Hepatic stellate cell (primary cell): ENCODE measurements at regions not wholly inside any gene's neighbourhood (a gene's known extent, or its start where the extent isn't known, plus 50 kb on each side); places are given as distances from the start of the nearest gene placed in this dataset.

Experiments
- DNase-seq: peaks from one replicate; pipeline ENCODE4 v3.0.0; 2011; ENCODE audit warnings: low spot score

DNA sequence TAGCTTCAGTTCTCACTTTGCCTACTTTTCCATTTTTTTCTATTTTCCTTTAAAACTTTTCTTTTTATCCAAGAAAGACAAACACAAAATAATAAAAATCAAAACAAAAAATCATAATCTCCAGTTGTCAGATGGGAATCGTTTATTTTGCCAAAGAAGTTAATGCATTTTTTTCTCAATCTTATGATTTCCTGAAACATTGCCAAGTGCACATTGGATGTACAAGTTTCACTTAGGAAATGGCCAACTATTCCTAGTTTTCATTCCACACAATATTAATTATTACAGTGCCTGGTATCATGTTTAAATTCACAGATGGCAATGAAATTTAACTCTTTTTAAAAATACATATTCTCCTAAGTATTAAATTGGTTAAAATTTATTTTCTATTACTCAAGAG is 1050.5 kb downstream of the TTLL7 start:
- no peak for DNase-seq

DNA sequence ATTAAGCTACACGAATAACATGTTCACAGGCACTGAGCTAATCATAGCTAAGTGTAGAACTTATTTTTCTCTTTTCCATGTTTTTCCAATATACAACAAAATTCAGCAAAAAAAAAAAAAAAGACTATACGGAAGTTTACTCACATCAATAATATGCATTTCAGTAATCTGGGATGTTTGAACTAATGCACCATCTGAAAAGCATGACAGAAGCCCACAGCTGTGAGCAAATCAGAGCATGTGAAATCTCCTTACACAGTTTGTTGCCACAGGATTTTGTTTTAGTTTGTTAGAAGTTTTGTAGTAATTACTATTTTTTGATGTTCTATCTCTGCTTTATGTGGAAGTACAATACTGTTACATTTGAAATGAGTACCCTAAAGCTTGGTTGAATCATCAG is 1051.7 kb downstream of the TTLL7 start:
- peak; percentile 6 for DNase-seq

DNA sequence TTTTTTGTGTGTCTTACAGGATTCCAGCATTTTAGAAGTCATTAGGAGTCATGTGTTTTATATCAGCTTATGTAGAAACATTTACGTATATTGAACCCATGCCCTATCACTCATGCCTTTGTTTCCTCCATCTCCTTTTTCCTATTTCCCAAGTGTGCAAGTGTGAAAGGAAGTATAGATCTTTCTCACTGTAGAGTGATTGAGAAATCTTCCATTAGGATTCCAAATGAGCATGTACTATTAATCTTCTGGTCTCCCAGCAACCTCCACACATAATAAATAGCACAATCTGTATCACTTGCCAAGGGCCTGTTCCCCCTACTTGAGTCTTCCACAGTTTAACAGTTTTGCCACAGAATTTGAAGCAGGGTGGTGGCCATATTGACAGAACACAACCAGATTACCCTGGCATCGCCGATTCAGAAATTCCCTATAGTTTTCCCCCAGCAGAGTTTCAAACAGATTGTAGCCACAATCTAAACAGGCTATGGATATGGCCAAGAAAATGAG is 1052.8 kb downstream of the TTLL7 start:
- DNase-seq, result no peak

DNA sequence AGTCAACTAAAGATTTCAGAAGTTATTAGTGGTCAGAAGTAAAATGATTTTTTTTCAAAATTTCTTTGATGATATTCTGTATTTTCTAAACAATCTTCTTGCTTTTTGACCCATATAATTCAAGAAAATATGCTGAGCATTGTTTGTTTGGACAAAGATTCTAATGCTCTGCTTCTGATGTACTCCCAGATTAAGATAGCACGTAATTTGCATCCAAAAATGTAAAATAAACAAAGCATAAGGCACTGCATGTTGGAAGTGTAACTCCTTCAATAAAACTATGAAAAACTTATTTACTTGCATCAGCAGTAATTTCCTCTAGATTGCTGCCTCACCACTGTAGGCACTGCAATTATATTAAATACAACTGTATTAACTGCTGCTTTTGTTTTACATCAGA is 1054.1 kb downstream of the TTLL7 start:
- no peak for DNase-seq

DNA sequence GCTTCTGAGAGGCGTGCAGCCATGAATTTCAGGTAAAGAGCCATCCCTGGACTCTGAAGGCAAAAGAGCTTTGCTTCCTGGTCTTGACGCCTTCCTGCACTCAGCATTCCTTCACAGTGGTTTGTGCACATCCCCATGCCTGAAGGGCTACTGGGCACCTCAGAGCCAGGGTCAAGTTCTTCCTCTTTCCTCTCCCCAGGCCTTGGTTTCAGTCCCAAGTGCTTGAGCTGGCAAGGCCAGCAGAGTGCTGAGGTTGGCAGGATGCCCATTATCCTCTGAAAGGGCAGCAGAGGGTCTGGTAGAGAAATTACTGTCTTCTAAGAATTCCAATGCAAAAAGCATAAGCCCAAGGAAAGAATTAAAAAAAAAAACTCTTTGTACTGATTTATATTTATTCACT is 1064.9 kb downstream of the TTLL7 start:
- DNase-seq, result no peak

DNA sequence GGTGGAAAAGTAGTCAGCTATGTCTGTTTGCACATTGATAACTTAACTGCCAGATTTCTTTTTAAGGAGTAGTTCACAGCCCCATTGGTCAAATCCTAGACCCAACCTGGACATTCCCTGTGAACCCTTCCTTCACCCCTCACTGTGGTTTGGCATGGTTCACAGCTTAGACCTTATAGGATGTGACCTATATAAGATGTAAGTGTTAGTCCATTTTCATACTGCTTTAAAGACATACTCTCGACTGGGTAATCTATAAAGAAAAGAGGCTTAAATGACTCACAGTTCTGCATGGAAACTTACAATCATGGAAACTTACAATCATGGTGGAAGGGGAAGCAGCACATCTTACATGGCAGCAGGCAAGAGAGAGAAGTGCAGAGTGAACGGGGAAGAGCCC is 1066.2 kb downstream of the TTLL7 start:
- DNase-seq, result no peak

DNA sequence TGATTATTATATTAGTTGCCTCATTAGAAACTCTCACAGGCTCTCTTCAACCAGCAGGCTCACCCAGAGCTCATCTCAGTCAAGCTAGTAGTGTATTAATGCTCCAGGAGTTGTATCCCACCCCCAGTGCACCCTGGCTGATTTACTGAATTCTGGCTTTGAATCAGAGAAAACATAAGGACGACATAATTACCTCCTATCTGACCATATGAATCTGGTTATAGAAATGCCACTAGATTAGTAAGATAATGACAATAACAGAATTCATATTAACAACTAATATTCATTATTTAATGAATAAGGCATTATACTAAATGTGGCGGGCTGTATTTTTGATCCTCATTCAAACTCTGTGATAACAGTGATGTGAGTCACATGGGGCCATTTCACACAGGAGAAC is 1066.7 kb downstream of the TTLL7 start:
- DNase-seq, result no peak

DNA sequence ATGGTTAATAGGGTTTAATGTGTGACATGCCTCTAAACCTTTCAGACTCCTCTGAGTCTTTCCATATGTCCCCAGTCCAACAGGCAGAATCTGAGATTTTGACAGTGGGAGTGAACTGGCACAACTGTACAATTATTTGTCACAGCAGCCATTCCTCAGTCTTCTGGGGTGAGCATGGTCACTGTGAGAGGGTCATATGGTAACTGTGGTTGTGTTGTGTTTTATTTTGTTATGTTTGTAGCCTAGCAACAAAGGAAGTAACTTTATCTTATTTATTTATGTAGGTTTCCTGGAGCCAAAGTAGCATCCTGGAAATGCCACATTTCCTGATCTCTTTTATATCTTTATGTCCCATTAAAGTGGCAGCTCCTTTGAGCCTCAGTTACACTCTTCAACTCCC is 1067.9 kb downstream of the TTLL7 start:
- DNase-seq, result peak; percentile 4

DNA sequence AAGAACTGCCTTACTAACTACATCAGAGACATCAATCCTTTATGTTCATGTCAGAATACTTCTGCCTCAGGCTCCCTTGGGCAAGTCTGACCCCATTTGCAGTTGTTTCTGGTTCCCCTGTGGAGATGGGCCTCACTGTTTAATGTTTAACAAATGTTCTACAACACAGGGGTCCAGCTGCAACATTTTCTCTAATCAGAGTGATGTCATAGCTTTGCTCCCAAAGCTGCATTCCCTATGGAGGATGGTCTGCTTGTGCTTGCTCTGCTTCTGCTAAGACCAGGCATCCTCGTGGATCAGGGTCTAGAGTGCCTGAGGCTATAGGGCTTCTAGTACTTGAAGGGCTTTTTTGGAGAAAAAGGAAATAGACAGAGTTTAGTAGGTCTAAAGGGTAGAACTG is 1071.2 kb downstream of the TTLL7 start:
- DNase-seq, result no peak

DNA sequence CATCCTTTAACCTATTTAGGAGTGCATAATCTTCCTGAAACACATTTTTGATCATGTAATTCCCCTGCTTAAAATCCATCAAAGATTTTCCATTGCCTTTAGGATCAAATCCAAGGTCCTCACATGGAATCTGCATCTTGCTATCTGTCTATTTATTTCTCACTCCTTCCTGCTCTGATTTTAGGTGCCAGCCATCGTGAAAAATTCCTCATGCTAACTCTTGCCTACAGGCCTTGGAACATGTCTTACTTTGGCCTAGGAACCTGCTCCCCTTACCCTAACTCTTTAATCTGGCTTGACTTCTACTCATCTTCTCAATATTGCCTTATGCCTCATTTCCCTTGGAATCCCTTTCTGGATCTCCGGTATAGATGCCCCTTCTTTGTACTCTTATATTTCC is 1074.3 kb downstream of the TTLL7 start:
- DNase-seq, result no peak

DNA sequence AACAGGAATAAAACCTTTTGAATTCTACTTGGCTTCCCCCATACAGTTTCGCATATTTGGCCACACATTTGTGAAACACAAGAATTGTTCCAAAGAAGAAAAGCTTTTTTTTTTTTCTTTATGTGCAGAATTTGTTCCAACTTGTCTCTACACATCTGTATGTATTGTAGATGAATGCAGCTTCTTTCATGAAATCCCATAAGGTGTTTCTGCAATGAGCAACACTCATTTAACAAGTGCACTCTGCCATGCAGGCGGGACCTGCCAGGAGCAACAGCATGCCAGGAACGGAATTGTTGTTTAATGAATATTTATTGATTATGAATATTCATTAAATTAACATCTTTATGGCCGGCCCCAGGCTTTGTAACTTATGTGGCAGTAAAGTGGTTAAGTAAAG is 1075.0 kb downstream of the TTLL7 start:
- no peak for DNase-seq

DNA sequence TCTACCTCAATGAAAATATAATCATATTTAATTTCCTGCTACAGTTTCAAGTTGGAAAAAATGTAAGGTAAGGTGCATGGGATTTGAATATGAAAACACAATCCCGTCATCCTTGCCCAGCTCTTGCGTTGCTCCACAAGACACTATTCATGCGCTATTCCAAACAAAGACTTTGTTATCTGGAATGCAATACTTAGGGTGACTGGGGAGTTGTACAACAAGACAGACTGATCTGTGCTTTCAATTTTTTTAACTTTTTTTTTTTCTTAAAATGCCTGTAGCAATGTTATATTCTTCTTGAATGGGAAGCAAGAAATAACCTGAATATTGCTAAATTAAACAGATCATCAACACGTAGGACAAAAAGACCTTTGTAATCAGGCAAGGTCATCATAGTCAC is 1077.2 kb downstream of the TTLL7 start:
- no peak for DNase-seq

DNA sequence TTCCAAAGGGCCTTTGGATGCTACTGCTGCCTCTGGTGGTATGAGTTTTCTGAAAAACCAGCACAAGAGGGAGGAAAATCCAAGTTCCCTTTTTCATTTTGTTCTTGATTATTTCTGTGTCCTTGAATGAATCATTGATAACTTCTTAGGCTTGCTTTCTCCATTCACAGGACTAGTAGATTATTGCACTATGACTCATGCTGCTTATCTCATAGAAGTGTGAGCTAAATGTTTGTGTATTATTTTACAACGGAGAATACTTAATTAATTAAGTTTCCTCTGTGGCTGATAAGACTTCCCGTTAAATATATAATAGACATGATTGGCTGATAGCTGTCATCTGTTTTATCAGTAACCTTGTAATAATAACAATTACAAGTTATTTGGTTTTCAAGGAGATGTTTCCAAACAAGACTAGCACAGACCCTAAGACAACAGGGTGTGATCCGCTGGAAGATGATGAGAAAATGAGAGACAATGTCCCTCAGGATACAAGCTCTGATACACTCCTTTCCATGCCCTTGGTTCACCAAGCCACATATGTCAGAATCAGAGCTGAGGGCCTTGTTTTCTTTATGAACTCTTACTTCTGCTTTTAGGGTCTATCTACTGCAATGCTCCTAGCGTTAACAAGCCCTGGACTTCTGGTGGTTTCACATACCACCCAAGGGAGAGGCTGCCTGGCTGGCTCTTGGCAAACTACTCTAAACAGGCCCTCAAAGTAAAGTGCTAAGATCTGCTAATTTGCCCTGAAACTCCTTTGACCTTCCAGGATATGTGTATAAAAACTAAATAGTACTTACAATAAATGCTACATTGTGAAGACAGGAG is 1078.3 kb downstream of the TTLL7 start:
- no peak for DNase-seq

DNA sequence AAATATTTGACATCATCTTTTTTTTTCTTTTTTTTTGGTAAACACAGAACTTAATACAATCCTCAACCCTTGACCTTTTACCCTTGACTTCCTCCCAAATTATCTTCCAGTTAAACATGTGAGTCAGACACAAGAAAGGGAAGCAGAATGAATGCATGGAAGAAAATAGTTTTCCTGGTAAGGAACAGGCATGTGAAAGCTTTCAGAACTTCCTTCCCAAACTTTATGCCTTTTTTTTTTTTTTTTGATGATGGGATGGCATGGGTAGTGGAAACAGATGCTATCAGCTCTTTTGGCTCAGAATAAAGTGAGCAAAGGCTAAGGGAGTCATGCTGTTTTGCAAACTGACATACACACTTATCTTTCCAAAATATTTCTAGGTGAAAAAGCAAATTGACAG is 1079.1 kb downstream of the TTLL7 start:
- DNase-seq, result no peak

DNA sequence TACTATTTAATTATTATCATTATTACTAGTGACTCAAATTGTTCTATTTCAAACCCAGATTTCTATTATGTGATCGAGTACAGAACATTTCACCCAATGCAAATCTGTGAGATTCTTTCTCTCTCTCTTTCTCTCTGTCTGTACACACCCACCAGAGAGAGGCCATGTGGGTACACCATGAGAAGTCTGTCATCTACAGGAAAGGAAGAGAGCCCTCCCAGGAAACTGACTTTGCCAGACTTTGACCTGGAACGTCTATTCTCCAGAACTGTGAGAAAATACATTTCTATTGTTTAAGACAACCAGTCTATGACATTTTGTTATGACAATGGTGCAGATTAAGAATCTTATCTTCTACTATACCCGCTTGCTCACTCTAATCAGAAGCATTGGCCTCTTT is 1091.6 kb downstream of the TTLL7 start:
- no peak for DNase-seq

DNA sequence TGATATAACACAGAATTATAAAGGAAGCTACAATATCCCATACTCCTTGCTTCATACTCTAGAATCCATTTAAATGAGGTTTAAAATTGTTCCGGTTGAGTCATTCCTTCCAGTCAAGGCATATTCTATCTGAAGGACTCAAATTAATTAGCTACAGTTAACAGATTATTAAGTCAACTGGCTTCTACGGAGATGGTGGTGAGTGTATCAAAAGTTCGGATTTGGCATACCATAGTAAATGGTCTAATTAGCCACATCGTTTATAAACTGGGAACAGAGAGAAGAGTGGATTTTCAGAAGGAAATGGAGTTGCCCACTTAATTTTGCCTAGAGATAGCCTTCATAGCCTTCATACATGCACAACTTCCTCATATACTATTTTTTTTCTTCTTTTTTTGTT is 1095.3 kb downstream of the TTLL7 start:
- DNase-seq, result no peak

DNA sequence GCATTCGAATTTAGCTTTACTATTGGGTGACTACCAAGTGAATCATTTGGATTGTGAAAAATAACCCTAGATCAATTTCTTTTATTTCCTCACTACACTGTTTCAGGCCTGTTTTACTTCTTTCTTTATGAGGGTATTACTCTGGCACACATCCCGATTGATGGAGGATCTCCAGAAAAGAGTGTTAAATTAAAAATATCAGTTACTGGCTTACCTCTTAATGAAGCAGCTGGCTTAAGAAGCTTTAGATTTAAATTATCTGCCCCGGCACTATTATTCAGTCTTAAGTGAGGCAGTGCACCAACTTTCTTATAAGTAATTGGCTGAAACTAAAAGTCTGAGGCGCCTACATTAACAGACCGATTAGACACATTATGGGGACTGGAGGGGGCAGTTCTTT is 1097.4 kb downstream of the TTLL7 start:
- no peak for DNase-seq

DNA sequence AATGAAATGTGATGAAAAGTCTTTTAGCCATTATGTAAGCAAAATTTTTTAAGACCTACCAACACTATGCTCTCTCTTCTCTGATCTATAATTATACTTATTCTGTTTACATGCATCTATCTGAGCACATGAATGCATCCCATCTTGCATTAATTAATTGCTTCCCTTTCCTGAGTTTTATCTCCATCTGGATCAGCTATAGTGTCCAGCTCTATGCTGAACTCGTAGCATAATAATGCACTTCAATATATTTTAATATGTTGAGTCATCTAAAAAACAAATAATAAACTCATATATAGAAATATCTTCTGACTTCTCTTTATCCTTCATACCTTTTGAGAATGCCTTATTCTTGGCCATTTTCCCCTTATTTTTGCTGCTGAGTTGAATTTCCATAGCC is 1097.8 kb downstream of the TTLL7 start:
- no peak for DNase-seq

DNA sequence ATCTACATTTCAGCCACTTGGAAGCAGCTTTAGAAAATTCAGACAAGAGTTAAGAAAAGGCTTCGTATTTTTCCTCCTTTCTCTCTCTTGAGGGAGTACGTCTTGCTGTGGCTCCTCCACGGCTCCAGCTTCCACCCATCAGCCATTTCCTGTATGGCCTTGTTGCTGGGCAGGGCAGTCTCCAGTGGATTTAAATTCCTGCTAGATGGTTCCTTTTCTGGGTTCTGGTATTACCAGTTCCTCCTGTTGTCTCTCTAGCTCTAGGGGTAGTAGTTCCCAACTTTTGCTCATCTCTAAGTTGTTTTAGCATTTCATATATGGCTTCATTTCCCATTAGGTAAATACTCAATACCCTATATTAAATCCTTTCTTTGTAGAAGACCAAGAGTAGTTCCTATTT is 1098.3 kb downstream of the ADGRL2 start:
- no peak for DNase-seq

DNA sequence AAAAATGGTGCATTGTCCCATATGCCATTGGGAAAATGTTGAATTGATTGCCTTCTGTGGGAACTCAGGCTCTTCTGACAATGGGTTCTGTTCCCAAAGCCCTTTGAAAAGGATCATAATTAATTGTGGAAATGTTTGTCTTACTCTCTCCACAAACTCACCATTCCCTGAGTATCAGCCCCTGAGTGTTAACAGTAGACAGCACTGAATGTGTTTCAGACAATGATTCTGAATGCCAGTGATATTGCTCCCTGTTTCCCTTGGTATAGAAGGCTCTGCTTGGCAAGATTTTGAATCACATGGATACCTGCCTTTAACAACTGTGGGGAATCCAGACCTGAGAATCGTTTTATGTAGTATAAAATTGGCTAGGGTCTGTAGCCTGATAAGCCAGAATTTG is 1096.8 kb downstream of the ADGRL2 start:
- DNase-seq, result no peak

DNA sequence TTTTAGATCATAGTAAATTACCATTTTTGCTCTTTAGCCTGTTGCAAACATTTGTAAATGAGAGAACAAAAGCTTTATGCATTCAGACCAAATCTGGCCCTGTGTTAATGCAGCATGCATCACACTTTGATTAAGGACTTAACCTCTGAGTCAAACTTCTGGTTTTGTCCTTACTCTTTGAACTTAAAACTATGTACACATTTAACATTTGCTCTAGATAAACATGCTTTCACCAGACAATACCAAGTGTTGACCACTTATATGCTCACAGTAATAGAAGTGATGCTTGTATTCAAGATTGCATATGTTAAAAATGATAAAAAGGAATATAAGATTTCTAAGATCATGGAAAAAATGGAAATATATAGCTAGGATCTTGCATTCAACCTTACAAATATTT is 1095.3 kb downstream of the ADGRL2 start:
- DNase-seq, result no peak

DNA sequence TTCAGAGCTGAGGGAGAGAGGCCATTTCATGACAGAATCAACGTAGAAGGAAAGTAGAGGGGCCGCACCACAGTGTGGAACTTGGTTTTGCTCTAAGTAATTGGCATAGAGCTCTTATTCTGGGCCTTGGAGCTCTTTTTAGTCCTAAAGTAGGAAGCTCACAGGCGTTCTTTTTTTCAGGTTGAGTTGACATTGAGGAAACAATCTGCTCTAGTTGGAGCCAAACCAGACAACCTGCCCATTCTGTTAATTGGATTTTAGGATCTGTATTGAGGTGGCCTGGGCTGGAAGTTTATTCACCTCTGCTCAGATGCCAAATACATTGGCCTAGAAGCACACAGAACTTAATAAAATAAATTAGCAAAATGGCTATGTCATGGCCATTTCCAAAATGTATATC is 1093.9 kb downstream of the ADGRL2 start:
- DNase-seq, result no peak

DNA sequence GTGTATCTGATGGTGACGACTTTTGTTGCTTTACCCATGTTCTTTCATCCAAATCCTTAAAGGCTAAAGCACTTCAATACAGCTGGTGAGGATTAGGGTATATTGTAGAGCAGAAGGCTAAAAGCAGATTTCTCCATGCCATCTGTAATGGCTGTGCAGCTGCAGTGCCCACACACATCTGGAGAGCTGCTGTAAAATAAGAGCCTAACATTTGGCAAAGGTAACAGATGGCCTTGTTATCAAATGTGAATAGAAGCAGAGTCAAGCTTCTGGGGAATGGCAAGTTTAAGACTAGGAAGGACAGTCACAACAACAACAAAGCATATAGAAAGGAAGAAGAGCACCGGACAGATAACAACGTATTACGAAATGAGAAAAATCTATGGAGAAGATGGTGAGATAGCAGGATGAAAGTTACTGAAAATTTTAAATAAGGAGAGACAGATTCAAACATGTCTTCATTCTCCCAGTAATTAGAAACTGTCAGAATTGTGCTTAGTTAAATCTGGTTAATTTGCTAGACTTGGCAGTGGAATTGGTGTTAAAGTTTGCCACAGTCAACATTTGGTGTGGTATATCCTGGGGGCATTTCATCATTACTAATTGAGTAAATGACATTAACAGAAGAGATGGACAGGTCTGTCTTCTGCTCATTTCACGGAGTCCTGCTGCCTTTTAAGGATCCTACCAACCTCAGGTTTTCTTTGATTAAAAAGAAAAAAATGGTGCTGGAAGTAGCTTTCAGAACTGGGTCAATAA is 1093.2 kb downstream of the ADGRL2 start:
- no peak for DNase-seq

DNA sequence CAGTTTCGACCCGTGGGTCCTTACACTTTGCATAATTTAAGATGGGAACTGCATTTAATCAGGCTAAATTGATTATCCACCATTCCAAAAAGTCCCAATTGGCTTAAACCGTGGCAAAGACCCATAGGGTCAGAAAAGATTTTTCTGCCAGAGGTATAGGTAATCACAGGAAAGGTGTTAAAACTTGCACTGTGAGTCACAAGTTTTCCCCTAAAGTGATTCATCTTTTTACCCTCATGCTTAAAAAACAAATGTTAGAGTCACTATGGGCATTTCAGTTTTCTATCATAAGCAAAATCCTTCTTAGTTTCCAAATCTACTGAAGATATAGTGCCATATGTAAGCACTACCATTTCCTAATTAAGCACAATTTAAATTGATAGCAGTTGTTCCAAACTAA is 1079.8 kb downstream of the ADGRL2 start:
- DNase-seq, result no peak
